CD4-positive, alpha-beta T cell (primary cell): ENCODE measurements at regions not wholly inside any gene's neighbourhood (a gene's known extent, or its start where the extent isn't known, plus 50 kb on each side); places are given as distances from the start of the nearest gene placed in this dataset.

Experiments
- ATAC-seq: fragments of 200-7000 bp; cut with Tn5 transposase; one replicate; pipeline ENCODE4 v1.10.0; 2022; ENCODE audit warnings: mild to moderate bottlenecking; ENCODE audit not compliant: poor library complexity
- CTCF ChIA-PET: fragments of 350-600 bp; sonication (Branson Sonifier 250); formaldehyde crosslinking; loops from one replicate; lab custom pipeline; 2021; ENCODE audit warnings: antibody characterized with exemption, inconsistent platforms; lab: Charles Lee
- POLR2A ChIA-PET: fragments of 350-600 bp; sonication (Branson Sonifier 250); formaldehyde crosslinking; loops from one replicate; lab custom pipeline; 2021; ENCODE audit warnings: antibody characterized with exemption, inconsistent platforms; lab: Charles Lee
- DNase-seq, 14 experiments: peaks; one replicate each; pipeline ENCODE4 v3.0.0-alpha.2; 2013 to 2020; ENCODE audit warnings: mixed read lengths in 2 of 14
- H3K27ac ChIP-seq, 2 donors: one replicate each; pipeline versions ENCODE4 v1.5.1 to v1.7.0; 2013; ENCODE audit warnings: low read length in 2 of 2, low read depth in 1 of 2, mild to moderate bottlenecking in 1 of 2
- H3K27me3 ChIP-seq, 2 experiments: 1 replicate in 1 of 2; 2 replicates in 1 of 2; pipeline versions ENCODE4 v1.6.1 to v1.7.0; 2013; ENCODE audit warnings: low read length in 2 of 2, control low read depth in 1 of 2, mild to moderate bottlenecking in 1 of 2, moderate library complexity in 1 of 2; ENCODE audit not compliant: insufficient read depth in 2 of 2, control insufficient read depth in 1 of 2
- H3K36me3 ChIP-seq: one replicate; pipeline ENCODE4 v1.6.1; 2013; ENCODE audit warnings: low read length, control low read depth; ENCODE audit not compliant: insufficient read depth
- H3K4me1 ChIP-seq: one replicate; pipeline ENCODE4 v1.6.1; 2013; ENCODE audit warnings: low read length, control low read depth; ENCODE audit not compliant: insufficient read depth
- H3K4me3 ChIP-seq: one replicate; pipeline ENCODE4 v1.5.1; 2013; ENCODE audit warnings: mild to moderate bottlenecking, low read length, moderate library complexity
- H3K9me3 ChIP-seq, 2 experiments: 1 replicate in 1 of 2; 2 replicates in 1 of 2; pipeline versions ENCODE4 v1.6.1 to v1.7.0; 2013; ENCODE audit warnings: low read length in 2 of 2, mild to moderate bottlenecking in 2 of 2, control low read depth in 1 of 2, moderate library complexity in 1 of 2; ENCODE audit not compliant: control insufficient read depth in 1 of 2, insufficient read depth in 1 of 2
- H3K27ac Mint-ChIP-seq: one replicate; pipeline ENCODE4 v1.8.0; 2020; ENCODE audit warnings: mixed read lengths
- H3K27me3 Mint-ChIP-seq: one replicate; pipeline ENCODE4 v1.8.0; 2021; ENCODE audit warnings: mixed read lengths
- H3K36me3 Mint-ChIP-seq: one replicate; pipeline ENCODE4 v1.8.0; 2021; ENCODE audit warnings: low read depth, mixed read lengths
- H3K4me1 Mint-ChIP-seq: one replicate; pipeline ENCODE4 v1.8.0; 2021; ENCODE audit warnings: low read depth, mixed read lengths
- H3K4me3 Mint-ChIP-seq: one replicate; pipeline ENCODE4 v1.8.0; 2020; ENCODE audit warnings: mild to moderate bottlenecking, mixed read lengths
- H3K9me3 Mint-ChIP-seq: one replicate; pipeline ENCODE4 v1.8.0; 2020; ENCODE audit warnings: mixed read lengths
- intact Hi-C, 2 experiments: fragments of 100-400 bp; cut with DNase I in 1 of 2; cut with micrococcal nuclease in 1 of 2; formaldehyde crosslinking; loops; one replicate each; pipeline versions ENCODE4 v1.15.1 to v1.9.0; 2023 to 2025; cut with DNase I, micrococcal nuclease
- TF ChIP-seq, protein P1 (sequence below): fragments of 200-600 bp; IDR thresholded peaks from one replicate; pipeline ENCODE4 v1.8.0; 2022; ENCODE audit warnings: antibody characterized with exemption, mild to moderate bottlenecking

DNA sequence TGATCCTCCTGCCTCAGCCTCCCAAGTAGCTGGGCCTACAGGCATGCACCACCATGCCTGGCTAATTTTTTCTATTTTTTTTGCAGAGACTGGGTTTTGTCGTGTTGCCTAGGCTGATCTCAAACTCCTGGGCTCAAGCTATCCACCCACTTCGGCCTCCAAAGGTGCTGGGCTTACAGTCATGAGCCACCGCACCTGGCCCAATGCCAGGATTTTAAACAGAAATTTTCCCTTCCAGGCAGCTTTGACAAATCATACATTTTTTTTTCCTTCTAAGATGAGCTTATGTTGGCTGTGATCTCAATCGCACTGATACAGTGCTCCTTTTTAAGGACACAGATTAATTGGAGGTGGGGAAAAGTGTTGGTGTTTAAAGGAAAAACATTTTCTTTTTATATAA lies 73.2 kb upstream of the CD2AP start:
- H3K27me3 Mint-ChIP-seq: no peaks in the 10 kb centered on the region
- no peaks in the 10 kb centered on the region for H3K4me1 Mint-ChIP-seq
- intact Hi-C loops: no loop called here
- POLR2A ChIA-PET: no interaction called here
- TF ChIP-seq, protein P1, sequence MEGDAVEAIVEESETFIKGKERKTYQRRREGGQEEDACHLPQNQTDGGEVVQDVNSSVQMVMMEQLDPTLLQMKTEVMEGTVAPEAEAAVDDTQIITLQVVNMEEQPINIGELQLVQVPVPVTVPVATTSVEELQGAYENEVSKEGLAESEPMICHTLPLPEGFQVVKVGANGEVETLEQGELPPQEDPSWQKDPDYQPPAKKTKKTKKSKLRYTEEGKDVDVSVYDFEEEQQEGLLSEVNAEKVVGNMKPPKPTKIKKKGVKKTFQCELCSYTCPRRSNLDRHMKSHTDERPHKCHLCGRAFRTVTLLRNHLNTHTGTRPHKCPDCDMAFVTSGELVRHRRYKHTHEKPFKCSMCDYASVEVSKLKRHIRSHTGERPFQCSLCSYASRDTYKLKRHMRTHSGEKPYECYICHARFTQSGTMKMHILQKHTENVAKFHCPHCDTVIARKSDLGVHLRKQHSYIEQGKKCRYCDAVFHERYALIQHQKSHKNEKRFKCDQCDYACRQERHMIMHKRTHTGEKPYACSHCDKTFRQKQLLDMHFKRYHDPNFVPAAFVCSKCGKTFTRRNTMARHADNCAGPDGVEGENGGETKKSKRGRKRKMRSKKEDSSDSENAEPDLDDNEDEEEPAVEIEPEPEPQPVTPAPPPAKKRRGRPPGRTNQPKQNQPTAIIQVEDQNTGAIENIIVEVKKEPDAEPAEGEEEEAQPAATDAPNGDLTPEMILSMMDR: no peak
- H3K9me3 Mint-ChIP-seq: no peaks in the 10 kb centered on the region
- ATAC-seq: no peak
- CTCF ChIA-PET: no interaction called here
- no peak overlapping the region for H3K4me3 Mint-ChIP-seq
- H3K36me3 Mint-ChIP-seq: no peaks in the 10 kb centered on the region
- Histone ChIP-seq H3K4me3 (no peak overlapping the region), H3K36me3 (no peaks in the 10 kb centered on the region), H3K4me1 (no peaks in the 10 kb centered on the region), H3K27ac (no peak overlapping the region), H3K9me3 (no peaks in the 10 kb centered on the region), H3K27me3 (no peaks in the 10 kb centered on the region)
- DNase-seq: no peak
- no peak overlapping the region for H3K27ac Mint-ChIP-seq

- intact Hi-C loops: no loop called here
- Mint-ChIP-seq H3K4me1 (no peaks in the 10 kb centered on the region), H3K36me3 (no peaks in the 10 kb centered on the region), H3K27ac (no peak overlapping the region), H3K4me3 (no peak overlapping the region), H3K9me3 (no peaks in the 10 kb centered on the region), H3K27me3 (no peaks in the 10 kb centered on the region)
- Histone ChIP-seq H3K27me3 (no peaks in the 10 kb centered on the region), H3K27ac (no peak overlapping the region), H3K36me3 (no peaks in the 10 kb centered on the region), H3K9me3 (no peaks in the 10 kb centered on the region), H3K4me1 (no peaks in the 10 kb centered on the region), H3K4me3 (no peak overlapping the region)
- CTCF ChIA-PET: no interaction called here
- ATAC-seq (no peak), DNase-seq (no peak)
- TF ChIP-seq, protein P1: no peak
- POLR2A ChIA-PET: no interaction called here
Observed at GRCh38 chr6:47405273-47405672, 72.3 kb upstream of the CD2AP start.

GRCh38 chr6:47407300-47408281 lies 70.0 kb upstream of the CD2AP start:
- CTCF ChIA-PET: interaction anchor here (1.3 kb wide), 1 partner anchor 326 kb away, joined by 3 read pairs; no protein-coding TSS in a partner anchor
- DNase-seq (no peak), ATAC-seq (no peak)
- Histone ChIP-seq H3K27me3 (no peaks in the 10 kb centered on the region), H3K4me3 (no peak overlapping the region), H3K36me3 (no peaks in the 10 kb centered on the region), H3K4me1 (no peaks in the 10 kb centered on the region), H3K9me3 (no peaks in the 10 kb centered on the region), H3K27ac (no peak overlapping the region)
- POLR2A ChIA-PET: interaction anchor here (1.0 to 1.1 kb wide), 2 partner anchors 70 to 71 kb away, joined by 4 read pairs; partner anchors contain the start of gene CD2AP
- Mint-ChIP-seq H3K9me3 (no peaks in the 10 kb centered on the region), H3K4me1 (no peaks in the 10 kb centered on the region), H3K27ac (no peak overlapping the region), H3K27me3 (no peaks in the 10 kb centered on the region), H3K4me3 (no peak overlapping the region), H3K36me3 (no peaks in the 10 kb centered on the region)
- TF ChIP-seq, protein P1: no peak
- intact Hi-C loops: no loop called here
